Gastrocnemius medialis (tissue), 4 donors: ENCODE measurements at regions not wholly inside any gene's neighbourhood (a gene's known extent, or its start where the extent isn't known, plus 50 kb on each side); places are given as distances from the start of the nearest gene placed in this dataset.

Experiments
- POLR2A ChIP-seq, 2 donors: fragments of 450-650 bp; IDR thresholded peaks; one replicate each; pipeline ENCODE4 v1.6.1; 2017; ENCODE audit warnings: antibody characterized with exemption in 2 of 2, mild to moderate bottlenecking in 2 of 2, moderate library complexity in 2 of 2
- TF ChIP-seq, protein P1 (sequence below), 5 experiments: fragments of 450-650 bp in 3 of 5; fragments of 200-600 bp in 2 of 5; sonication (generic) in 2 of 5; IDR thresholded peaks in 4 of 5; conservative IDR thresholded peaks in 1 of 5; 1 replicate in 4 of 5; 2 replicates in 1 of 5; pipeline ENCODE4 v1.5.1; 2016 to 2019; ENCODE audit warnings: antibody characterized with exemption in 5 of 5, mild to moderate bottlenecking in 3 of 5, moderate library complexity in 3 of 5

DNA sequence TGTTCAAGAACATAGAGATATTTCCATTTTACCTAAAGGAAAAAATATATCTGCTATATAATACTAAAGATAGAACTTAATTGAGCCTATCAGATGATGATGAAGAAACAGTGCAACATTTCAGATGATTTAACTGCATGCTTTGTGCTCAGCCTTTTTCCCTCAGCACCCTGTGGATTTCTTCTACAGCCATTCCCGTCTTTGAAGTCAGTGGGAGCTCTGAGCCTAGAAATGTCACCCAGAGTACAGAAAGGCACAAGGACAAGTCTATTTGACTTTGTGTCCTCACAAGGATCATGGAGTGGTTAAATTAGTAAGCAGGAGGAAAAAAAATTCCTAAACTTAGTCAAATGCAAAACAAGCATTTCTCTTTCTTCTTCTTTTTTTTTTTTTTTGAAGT, 994.0 kb upstream of the FLRT2 start:
- TF ChIP-seq, protein P1, sequence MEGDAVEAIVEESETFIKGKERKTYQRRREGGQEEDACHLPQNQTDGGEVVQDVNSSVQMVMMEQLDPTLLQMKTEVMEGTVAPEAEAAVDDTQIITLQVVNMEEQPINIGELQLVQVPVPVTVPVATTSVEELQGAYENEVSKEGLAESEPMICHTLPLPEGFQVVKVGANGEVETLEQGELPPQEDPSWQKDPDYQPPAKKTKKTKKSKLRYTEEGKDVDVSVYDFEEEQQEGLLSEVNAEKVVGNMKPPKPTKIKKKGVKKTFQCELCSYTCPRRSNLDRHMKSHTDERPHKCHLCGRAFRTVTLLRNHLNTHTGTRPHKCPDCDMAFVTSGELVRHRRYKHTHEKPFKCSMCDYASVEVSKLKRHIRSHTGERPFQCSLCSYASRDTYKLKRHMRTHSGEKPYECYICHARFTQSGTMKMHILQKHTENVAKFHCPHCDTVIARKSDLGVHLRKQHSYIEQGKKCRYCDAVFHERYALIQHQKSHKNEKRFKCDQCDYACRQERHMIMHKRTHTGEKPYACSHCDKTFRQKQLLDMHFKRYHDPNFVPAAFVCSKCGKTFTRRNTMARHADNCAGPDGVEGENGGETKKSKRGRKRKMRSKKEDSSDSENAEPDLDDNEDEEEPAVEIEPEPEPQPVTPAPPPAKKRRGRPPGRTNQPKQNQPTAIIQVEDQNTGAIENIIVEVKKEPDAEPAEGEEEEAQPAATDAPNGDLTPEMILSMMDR (IDR thresholded peaks at IDR 0.05 in 4 of 5, conservative IDR thresholded peaks at IDR 0.05 in 1 of 5), result no peak
- TF ChIP-seq POLR2A (IDR thresholded peaks at IDR 0.05), result no peak
